GM19452 (cell line): ENCODE measurements at regions not wholly inside any gene's neighbourhood (a gene's known extent, or its start where the extent isn't known, plus 50 kb on each side); places are given as distances from the start of the nearest gene placed in this dataset.

Experiments
- ATAC-seq: cut with Tn5 transposase; IDR thresholded peaks from one replicate; pipeline ENCODE4 v1.9.1; 2021; ENCODE audit not compliant: unreplicated experiment

DNA sequence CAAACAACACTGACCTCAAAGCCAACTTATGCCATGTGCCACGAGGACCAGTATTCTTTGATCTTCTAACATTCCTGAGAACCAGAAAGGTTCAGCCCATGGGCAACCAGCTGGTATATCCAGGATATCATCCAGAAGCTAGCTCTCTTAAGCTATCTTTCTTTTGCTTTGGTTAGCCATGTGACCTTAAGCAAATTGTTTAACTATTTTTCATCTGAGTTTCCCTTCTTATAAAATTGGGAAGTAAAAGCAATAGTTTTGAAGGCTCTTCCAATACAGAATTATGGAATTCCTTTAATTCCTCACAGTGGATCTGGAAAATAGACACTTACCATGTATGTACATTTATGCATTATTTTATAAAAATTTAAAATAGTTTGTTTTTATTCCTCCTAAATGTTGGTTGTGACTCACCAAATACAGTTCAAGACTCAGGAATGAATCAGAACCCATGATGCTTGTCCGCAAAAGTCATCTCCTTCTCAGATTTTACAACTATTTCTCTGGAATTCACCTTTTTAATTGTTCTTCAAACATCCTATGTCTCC is 435.7 kb downstream of the ZEB2 start:
- no peak for ATAC-seq

- ATAC-seq: no peak
These were observed 436.7 kb downstream of the ZEB2 start for GRCh38 chr2:144083211-144083610.

DNA sequence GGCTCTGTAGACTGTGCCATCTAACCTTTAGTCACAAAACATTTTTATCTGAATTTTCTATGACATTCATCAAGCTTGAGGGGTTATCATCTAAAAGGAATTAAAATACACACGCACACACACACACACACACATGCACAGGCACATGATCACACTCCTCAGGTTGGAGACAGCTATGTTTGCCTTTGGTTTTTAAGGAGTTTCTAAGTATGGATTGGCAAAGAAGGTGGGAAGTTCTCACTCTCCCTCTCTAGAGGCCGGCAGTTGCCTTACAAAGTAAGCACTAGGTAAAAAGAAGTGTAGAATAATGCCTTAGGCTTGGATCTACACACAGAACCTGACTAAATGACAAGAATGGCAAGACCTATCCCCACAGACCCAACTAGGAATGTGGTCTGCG is 437.1 kb downstream of the ZEB2 start:
- no peak for ATAC-seq

GRCh38 chr2:144082327-144082726 is 437.6 kb downstream of the ZEB2 start:
- no peak for ATAC-seq

GRCh38 chr2:144081272-144081671 is 438.6 kb downstream of the ZEB2 start:
- no peak for ATAC-seq

DNA sequence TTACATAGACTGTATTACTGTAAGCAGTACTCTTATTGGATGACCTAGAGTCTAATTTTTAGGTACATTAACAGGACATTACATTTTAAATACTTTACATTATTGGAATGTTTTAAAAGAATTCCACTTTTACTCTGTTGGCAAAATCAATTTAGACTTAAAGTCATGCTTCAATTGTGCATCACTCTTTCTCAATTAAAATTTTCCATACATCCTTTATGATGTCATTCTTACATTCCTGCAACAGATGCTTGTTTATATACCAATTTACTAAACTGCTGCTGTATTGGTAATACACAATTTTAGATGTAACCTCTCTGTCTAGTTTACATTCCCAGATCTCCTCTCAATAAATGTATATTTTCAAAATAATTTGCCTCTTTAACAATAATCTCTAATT is 440.1 kb downstream of the ZEB2 start:
- ATAC-seq: no peak

DNA sequence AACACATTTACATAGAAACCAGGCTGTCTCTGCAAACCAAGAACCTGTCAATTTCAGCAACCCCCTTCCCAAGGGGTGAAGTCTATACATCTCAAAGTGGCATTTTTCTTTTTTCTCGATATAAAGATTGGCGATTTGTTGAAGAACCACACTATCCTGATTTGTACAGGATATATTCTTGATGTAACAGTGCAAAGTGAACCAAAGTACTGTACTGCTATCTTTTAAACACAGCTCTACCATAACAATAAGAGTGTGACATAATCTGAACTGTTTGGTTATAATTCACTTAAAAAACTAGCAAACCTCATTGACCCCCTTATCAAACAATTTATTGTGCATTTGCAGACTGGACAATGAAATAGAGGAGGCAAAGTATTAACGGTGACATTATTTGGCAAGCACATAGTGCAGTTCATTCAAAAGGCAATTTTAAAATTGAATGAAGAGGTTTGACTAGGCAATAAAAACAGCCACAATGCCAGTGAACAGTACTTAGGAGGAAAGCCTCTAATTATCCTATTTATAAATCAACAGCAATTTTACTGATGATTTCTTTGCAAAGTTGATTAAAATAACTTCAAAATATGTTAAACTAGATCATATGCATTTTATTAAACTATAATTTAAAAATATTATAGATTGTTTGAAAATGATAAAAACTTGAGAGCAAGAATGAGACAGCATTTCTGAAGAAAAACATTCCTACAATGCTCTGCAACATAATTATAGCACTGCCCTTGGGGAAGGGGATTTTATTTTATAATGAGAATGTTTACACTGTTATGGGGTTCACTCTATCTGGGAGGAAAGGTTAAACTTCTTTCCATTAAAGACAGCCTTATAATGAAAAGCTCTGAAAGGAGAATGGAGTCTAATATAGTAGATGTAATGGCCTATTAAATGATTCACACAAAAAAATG is 440.9 kb downstream of the ZEB2 start:
- no peak for ATAC-seq

GRCh38 chr2:144078106-144078505 is 441.8 kb downstream of the ZEB2 start:
- ATAC-seq: no peak

GRCh38 chr2:144074450-144074849 is 445.5 kb downstream of the ZEB2 start:
- ATAC-seq: no peak

DNA sequence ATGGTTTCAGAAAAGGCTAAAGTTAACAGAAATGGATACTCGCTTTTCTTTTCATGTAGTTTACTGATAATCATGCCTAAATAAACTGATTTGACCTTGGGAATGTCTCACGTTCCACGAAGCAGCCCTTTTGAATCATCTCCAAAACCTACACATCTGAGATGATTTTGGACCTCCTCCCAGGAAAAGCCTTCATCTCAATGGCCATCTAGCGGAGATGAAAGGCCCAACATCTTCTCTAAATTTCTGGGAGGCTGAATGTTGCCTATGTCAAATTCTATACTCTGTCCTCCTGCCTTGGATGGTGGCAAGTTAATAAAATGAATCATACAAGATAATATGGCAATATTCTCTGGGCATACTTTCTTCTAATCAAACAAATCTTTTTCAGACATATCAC is 448.5 kb downstream of the ZEB2 start:
- no peak for ATAC-seq

- no peak for ATAC-seq
These were observed 452.4 kb downstream of the ZEB2 start for GRCh38 chr2:144067506-144067905.

GRCh38 chr2:144063602-144064001 is 456.3 kb downstream of the ZEB2 start:
- ATAC-seq: no peak

DNA sequence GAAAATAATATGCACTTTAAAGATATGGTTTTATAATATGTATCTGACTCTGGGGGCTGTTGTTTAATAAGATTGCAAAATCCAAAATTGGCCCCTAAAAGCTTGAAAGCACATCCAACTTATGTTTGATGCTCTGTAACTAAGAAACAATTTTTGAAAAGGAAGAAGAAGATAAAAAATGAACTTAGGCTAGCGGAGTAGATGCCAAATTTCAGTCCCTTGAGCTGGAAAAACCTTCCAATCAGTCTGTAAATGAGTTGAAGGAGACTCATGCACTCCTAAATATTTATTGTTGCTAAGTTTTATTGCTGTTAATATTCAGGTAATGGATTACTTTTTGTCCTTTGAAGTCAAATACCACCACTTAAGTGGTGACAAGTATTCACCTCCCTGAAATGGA is 465.0 kb downstream of the ZEB2 start:
- no peak for ATAC-seq

GRCh38 chr2:144052083-144052482 is 467.8 kb downstream of the ZEB2 start:
- ATAC-seq: no peak

DNA sequence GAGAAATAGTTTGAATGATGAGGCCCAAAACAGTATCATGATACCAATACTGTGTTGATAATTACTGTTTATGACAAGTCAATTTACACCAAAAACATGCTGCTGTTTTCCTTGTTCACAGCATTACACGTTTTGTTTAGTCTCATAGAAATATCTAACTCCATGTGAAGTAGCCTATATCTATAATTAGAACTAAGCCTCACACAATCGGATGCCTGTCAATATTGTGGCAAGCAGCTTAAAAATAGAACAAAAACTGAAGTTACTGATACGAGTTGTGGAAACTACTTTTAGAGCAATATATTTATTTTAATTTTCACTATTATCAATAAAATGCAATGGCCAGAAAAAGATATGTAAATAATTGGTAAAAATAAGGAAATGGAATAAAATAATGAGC is 470.8 kb downstream of the ZEB2 start:
- no peak for ATAC-seq

GRCh38 chr2:144048631-144049060 is 471.3 kb downstream of the ZEB2 start:
- ATAC-seq: no peak

GRCh38 chr2:144042751-144043150 is 477.2 kb downstream of the ZEB2 start:
- no peak for ATAC-seq

GRCh38 chr2:144041612-144042011 is 478.3 kb downstream of the ZEB2 start:
- ATAC-seq: no peak

DNA sequence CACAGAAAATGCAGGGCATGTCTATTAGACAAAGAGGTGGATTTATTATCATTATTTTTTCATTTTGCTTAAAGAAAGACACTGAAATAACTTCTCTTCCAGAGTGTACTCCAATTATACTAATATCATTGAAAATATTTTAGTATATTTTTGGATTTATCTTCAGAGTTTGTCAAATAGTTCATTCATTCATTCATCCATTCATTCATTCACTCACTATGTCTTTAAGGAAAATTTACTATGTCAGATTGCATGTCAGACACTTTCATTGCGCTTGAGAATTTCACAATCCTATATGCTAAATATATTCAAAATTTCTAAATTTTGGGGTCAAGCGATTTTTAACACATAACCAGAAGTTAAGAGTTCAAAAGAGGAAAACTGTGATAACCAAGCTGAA is 479.1 kb downstream of the ZEB2 start:
- no peak for ATAC-seq

GRCh38 chr2:144032566-144032965 is 487.4 kb downstream of the ZEB2 start:
- no peak for ATAC-seq

DNA sequence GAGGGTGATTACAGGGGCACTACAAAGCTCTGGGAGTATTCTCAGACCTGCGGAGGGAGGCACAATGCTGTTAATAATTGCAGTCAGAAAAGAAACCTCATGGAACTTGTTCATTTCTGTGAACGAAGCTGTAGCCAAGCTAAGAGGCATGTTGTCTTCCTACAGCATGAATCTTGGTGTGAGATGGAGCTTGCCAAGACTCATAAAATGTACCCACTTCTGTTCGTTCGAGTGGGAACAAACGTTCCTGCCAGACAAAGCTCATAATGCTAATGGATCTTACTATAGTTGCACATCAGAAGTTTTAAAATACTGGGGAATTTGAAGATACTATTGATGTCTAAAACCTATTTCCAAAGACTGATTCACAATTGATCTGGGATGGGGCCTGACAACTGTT is 489.1 kb downstream of the ZEB2 start:
- ATAC-seq: no peak

DNA sequence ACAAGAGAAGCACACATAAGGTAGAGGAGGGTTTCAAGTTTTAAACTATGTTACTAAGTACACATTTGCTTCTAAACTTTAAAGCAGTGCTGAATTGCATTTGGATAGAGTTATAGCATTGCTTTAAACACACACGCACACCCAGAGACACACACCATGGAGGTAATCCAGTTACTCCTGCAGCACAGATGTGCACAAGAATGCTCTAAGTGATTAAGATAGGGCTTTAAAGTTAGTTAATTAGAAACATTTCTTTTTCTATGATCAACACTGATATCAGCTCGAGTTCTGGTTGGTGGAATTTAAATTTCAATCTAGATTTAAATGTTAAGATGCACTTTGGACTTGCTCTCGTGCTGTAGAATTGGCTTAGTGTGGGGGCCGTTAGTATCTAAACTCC is 492.3 kb downstream of the ZEB2 start:
- ATAC-seq: no peak

GRCh38 chr2:144026753-144027152 is 493.2 kb downstream of the ZEB2 start:
- no peak for ATAC-seq
